Spinal cord (tissue), 9 donors: ENCODE measurements at regions not wholly inside any gene's neighbourhood (a gene's known extent, or its start where the extent isn't known, plus 50 kb on each side); places are given as distances from the start of the nearest gene placed in this dataset.

Experiments used
- DNase-seq, 6 donors: peaks; one replicate each; pipeline versions ENCODE4 v3.0.0 to v3.0.0-alpha.2; 2013 to 2015; ENCODE audit warnings: low spot score in 6 of 6, low read depth in 4 of 6
- H3K27ac ChIP-seq: one replicate; pipeline ENCODE4 v1.5.1; 2013; ENCODE audit warnings: low read depth, low read length, control low read depth
- H3K27me3 ChIP-seq: one replicate; pipeline ENCODE4 v1.6.1; 2013; ENCODE audit warnings: low read length; ENCODE audit not compliant: control insufficient read depth, insufficient read depth
- H3K36me3 ChIP-seq: one replicate; pipeline ENCODE4 v1.6.1; 2013; ENCODE audit warnings: low read length; ENCODE audit not compliant: control insufficient read depth, insufficient read depth
- H3K4me1 ChIP-seq: one replicate; pipeline ENCODE4 v1.6.1; 2013; ENCODE audit warnings: low read length; ENCODE audit not compliant: control insufficient read depth, insufficient read depth
- H3K4me3 ChIP-seq: one replicate; pipeline ENCODE4 v1.5.1; 2013; ENCODE audit warnings: low read depth, low read length, control low read depth
- H3K9me3 ChIP-seq: one replicate; pipeline ENCODE4 v1.6.1; 2013; ENCODE audit warnings: low read length; ENCODE audit not compliant: control insufficient read depth, insufficient read depth
- WGBS: methylation state at CpG from one replicate; pipeline ENCODE4 v1.1.5; 2013; ENCODE audit warnings: missing lambda C conversion rate; ENCODE audit not compliant: insufficient coverage; 5-methylcytosine and 5-hydroxymethylcytosine counted together
- donor health status: healthy.

- H3K27me3 ChIP-seq = no peaks in the 10 kb centered on the region
- no peak for DNase-seq
- no peak overlapping the region for H3K27ac ChIP-seq
- no peaks in the 10 kb centered on the region for H3K9me3 ChIP-seq
- peaks cover 8% of the 10 kb centered on the region for H3K4me1 ChIP-seq
- WGBS = 67% methylated on average over 9 of the region's 9 CpGs
- H3K36me3 ChIP-seq = no peaks in the 10 kb centered on the region
- H3K4me3 ChIP-seq = no peak overlapping the region
These were observed 160.9 kb downstream of the VAPA start for GRCh38 chr18:10074728-10075127.

- Histone ChIP-seq H3K4me3 (no peak overlapping the region), H3K4me1 (peaks cover 8% of the 10 kb centered on the region), H3K36me3 (no peaks in the 10 kb centered on the region), H3K27ac (no peak overlapping the region), H3K27me3 (no peaks in the 10 kb centered on the region), H3K9me3 (no peaks in the 10 kb centered on the region)
- DNase-seq = no peak
- WGBS = 87% methylated on average over 3 of the region's 5 CpGs
These were observed 162.8 kb downstream of the VAPA start for GRCh38 chr18:10076502-10077030.

GRCh38 chr18:10077986-10078385 is 164.2 kb downstream of the VAPA start:
- H3K4me3 ChIP-seq = no peak overlapping the region
- peak in 1 of 6 donors; percentile 55 for DNase-seq
- no peaks in the 10 kb centered on the region for H3K36me3 ChIP-seq
- 34% methylated on average over 4 of the region's 4 CpGs for WGBS
- no peaks in the 10 kb centered on the region for H3K9me3 ChIP-seq
- H3K27ac ChIP-seq = no peak overlapping the region
- peaks cover 8% of the 10 kb centered on the region for H3K4me1 ChIP-seq
- no peaks in the 10 kb centered on the region for H3K27me3 ChIP-seq

GRCh38 chr18:10080372-10080771 is 166.6 kb downstream of the VAPA start:
- peaks cover 8% of the 10 kb centered on the region for H3K4me1 ChIP-seq
- no peak for DNase-seq
- H3K36me3 ChIP-seq = no peaks in the 10 kb centered on the region
- H3K27ac ChIP-seq = no peak overlapping the region
- H3K4me3 ChIP-seq = no peak overlapping the region
- H3K27me3 ChIP-seq = no peaks in the 10 kb centered on the region
- H3K9me3 ChIP-seq = peaks cover 3% of the 10 kb centered on the region
- 94% methylated on average over 8 of the region's 11 CpGs for WGBS

- WGBS = 55% methylated on average over 4 of the region's 4 CpGs
- Histone ChIP-seq H3K27ac (no peak overlapping the region), H3K36me3 (no peaks in the 10 kb centered on the region), H3K4me1 (peaks cover 7% of the 10 kb centered on the region), H3K27me3 (no peaks in the 10 kb centered on the region), H3K9me3 (peaks cover 3% of the 10 kb centered on the region), H3K4me3 (no peak overlapping the region)
- DNase-seq = no peak
These were observed 167.7 kb downstream of the VAPA start for GRCh38 chr18:10081492-10081891.

GRCh38 chr18:10085416-10085815 is 171.6 kb downstream of the VAPA start:
- Histone ChIP-seq H3K9me3 (peaks cover 3% of the 10 kb centered on the region), H3K4me1 (no peaks in the 10 kb centered on the region), H3K27me3 (no peaks in the 10 kb centered on the region), H3K4me3 (no peak overlapping the region), H3K36me3 (no peaks in the 10 kb centered on the region), H3K27ac (no peak overlapping the region)
- DNase-seq = no peak
- WGBS = 66% methylated on average over 2 of the region's 4 CpGs

- no peaks in the 10 kb centered on the region for H3K36me3 ChIP-seq
- H3K4me3 ChIP-seq = no peak overlapping the region
- no peaks in the 10 kb centered on the region for H3K4me1 ChIP-seq
- DNase-seq = no peak
- H3K9me3 ChIP-seq = peaks cover 3% of the 10 kb centered on the region
- no peaks in the 10 kb centered on the region for H3K27me3 ChIP-seq
- WGBS = 95% methylated on average over 3 of the region's 3 CpGs
- H3K27ac ChIP-seq = no peak overlapping the region
These were observed 172.1 kb downstream of the VAPA start for GRCh38 chr18:10085876-10086275.

- no peak overlapping the region for H3K4me3 ChIP-seq
- no peaks in the 10 kb centered on the region for H3K4me1 ChIP-seq
- no peak overlapping the region for H3K27ac ChIP-seq
- H3K27me3 ChIP-seq = no peaks in the 10 kb centered on the region
- WGBS = 62% methylated on average over 12 of the region's 13 CpGs
- peaks cover 3% of the 10 kb centered on the region for H3K9me3 ChIP-seq
- no peak for DNase-seq
- H3K36me3 ChIP-seq = no peaks in the 10 kb centered on the region
These were observed 172.8 kb downstream of the VAPA start for GRCh38 chr18:10086458-10087210.

- Histone ChIP-seq H3K4me3 (no peak overlapping the region), H3K36me3 (no peaks in the 10 kb centered on the region), H3K27me3 (no peaks in the 10 kb centered on the region), H3K4me1 (no peaks in the 10 kb centered on the region), H3K27ac (no peak overlapping the region), H3K9me3 (no peaks in the 10 kb centered on the region)
- 79% methylated on average over 2 of the region's 3 CpGs for WGBS
- DNase-seq = no peak
These were observed 174.9 kb downstream of the VAPA start for GRCh38 chr18:10088734-10089133.

- 80% methylated on average over 1 of the region's 4 CpGs for WGBS
- DNase-seq = peak in 1 of 6 donors; percentile 17
- no peak overlapping the region for H3K4me3 ChIP-seq
- no peak overlapping the region for H3K27ac ChIP-seq
- H3K36me3 ChIP-seq = no peaks in the 10 kb centered on the region
- no peaks in the 10 kb centered on the region for H3K4me1 ChIP-seq
- no peaks in the 10 kb centered on the region for H3K9me3 ChIP-seq
- no peaks in the 10 kb centered on the region for H3K27me3 ChIP-seq
These were observed 176.1 kb downstream of the VAPA start for GRCh38 chr18:10089881-10090280.
